Fibroblast of gingiva (primary cell): ENCODE measurements at regions not wholly inside any gene's neighbourhood (a gene's known extent, or its start where the extent isn't known, plus 50 kb on each side); places are given as distances from the start of the nearest gene placed in this dataset.

Experiments
- DNase-seq: peaks from one replicate; pipeline ENCODE4 v3.0.0-alpha.2; 2011; ENCODE audit warnings: low read depth

DNA sequence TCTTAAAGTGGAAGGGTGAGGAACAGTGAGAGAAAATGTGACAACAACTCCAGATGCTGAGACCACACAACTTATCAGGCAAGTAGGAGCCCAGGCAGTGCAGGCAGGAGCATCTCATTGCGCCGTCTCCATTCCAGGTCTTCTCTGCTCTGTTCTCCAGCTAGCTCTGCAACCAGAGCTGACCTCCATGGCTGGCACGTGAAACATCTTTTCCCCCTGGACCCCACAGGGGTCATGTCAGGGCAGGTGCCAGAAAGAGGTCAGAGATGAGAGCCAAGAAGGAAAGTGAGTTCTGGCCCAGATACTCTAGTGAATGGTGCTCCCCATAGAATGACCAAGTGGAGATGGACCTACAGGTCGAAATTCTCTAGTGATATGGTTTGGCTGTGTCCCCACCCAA is 281.4 kb downstream of the SMOC2 start:
- DNase-seq = no peak

DNA sequence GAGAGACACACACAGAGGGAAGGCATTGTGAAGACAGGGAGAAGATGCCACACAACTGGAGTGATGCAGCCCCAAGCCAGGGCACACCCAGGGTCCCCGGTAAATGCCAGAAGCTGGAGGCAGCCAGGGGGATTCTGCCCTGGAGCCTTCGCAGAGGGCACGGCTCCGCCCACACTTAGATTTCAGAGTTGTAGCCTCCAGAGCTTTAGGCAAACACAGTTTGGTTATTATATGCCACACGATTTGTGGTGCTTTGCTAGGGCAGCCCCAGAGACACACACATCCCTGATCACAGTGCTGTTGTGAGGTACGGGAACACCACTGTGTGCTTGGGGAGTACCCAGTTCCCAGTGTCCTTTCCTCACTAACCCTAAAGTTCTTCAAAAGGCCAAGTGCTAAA is 280.6 kb downstream of the SMOC2 start:
- no peak for DNase-seq

DNA sequence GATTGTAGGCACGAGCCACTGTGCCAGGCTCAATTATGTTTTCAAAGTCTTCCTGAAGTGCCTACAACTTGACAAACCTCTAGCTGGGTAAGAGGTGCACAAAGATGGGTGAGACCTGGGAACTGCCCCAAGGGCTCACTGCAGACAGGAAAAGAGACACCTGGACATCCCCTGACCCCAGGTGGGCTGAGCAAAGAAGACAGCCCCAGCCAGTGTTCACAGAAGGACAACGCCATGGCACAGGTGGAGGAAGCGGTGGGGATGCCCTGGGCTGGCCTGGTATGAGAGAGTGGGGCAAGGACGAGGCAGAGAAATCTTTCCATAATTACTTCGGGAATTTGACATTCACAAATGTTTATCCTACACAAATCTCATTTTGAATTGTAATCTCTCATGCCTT is 278.9 kb downstream of the SMOC2 start:
- DNase-seq = no peak

DNA sequence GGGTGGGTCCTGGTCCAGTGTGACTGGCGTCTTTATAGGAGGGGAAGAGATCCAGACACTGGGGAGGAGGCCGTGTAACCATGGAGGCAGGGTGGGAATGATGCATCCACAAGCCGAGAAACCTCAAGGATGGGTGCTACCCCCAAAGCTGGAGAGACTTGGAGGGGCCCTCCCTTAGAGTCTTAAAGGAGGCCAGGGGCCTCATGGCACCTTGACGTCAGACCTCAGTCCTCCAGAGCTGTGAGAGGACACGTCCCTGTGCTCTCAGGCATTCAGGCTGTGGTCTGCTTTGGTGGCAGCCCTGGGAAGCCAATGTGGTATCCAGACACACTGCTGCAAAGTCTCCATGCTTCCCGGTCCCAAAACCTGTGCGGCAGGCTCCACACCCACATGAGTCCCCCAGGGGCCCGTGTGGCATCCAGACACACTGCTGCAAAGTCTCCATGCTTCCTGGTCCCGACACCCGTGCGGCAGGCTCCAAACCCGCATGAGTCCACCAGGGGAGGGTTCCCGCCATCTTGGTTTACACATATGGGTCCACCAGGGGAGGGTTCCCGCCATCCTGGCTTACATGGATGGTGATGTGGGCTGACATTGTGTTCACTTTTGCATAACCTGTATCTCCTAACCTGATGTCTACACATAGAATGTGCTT is 278.0 kb downstream of the SMOC2 start:
- DNase-seq = no peak
